ENCODE measurements at regions not wholly inside any gene's neighbourhood (a gene's known extent, or its start where the extent isn't known, plus 50 kb on each side); places are given as distances from the start of the nearest gene placed in this dataset.

DNA sequence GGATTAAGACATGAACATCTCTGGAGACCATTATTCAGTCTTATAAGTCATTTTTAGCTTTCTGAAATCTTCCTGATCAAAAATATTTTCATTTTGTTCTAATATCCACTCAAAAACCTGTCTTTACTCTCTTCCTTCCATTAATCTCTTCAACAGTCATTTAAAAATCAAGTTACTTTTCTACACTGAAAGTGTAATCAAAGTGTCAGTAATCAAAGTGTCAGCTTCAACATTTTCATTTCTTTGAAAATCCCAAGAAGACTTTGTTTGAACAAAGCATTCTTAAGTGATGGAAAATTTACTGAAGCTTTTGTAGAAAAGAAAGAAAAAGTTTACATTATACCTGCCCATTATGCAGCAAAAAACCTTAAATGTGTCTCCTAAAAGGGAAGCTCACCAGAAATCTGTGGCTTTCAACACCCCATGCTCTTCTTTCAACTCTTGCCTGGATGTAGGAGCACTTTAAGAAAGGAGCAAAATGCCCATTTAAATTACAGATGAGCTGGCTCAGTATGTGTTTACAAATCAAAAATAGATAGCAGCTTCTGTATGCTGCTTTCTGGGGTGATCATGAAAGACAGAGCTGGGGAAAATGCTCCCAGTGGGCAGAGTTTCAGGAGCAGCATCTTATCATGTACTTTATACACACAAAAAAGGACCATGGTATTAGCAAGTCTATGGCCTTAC is 260.8 kb upstream of the NCAM2 start:
- peaks cover 4% of the 10 kb centered on the region for H3K9me3 ChIP-seq (ENCODE audit: control insufficient read depth, low read length)
- Mint-ChIP-seq H3K27me3 (ENCODE audit: insufficient read depth) (no peaks in the 10 kb centered on the region), H3K4me1 (peaks cover 16% of the 10 kb centered on the region), H3K36me3 (ENCODE audit: low read depth) (no peaks in the 10 kb centered on the region), H3K9me3 (no peaks in the 10 kb centered on the region), H3K4me3 (no peak overlapping the region), H3K27ac (no peak overlapping the region)
- no peak overlapping the region for H3K27ac ChIP-seq (ENCODE audit: low read depth, low read length)
- peaks cover 5% of the 10 kb centered on the region for H3K4me1 ChIP-seq (ENCODE audit: control insufficient read depth, insufficient read depth, low read length)
- H3K9ac ChIP-seq (ENCODE audit: extremely low read depth, low read length, poor library complexity, severe bottlenecking) = no peak overlapping the region
- H3K4me3 ChIP-seq (ENCODE audit: low read length) = peak overlapping the region; percentile 19
- TF ChIP-seq, protein P1, sequence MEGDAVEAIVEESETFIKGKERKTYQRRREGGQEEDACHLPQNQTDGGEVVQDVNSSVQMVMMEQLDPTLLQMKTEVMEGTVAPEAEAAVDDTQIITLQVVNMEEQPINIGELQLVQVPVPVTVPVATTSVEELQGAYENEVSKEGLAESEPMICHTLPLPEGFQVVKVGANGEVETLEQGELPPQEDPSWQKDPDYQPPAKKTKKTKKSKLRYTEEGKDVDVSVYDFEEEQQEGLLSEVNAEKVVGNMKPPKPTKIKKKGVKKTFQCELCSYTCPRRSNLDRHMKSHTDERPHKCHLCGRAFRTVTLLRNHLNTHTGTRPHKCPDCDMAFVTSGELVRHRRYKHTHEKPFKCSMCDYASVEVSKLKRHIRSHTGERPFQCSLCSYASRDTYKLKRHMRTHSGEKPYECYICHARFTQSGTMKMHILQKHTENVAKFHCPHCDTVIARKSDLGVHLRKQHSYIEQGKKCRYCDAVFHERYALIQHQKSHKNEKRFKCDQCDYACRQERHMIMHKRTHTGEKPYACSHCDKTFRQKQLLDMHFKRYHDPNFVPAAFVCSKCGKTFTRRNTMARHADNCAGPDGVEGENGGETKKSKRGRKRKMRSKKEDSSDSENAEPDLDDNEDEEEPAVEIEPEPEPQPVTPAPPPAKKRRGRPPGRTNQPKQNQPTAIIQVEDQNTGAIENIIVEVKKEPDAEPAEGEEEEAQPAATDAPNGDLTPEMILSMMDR (conservative IDR thresholded peaks at IDR 0.05) = no peak
- no peaks in the 10 kb centered on the region for H3K27me3 ChIP-seq (ENCODE audit: control insufficient read depth, insufficient read depth, low read length, poor library complexity, severe bottlenecking)
- no peaks in the 10 kb centered on the region for H3K36me3 ChIP-seq (ENCODE audit: control insufficient read depth, insufficient read depth, low read length)
- DNase-seq = no peak

DNA sequence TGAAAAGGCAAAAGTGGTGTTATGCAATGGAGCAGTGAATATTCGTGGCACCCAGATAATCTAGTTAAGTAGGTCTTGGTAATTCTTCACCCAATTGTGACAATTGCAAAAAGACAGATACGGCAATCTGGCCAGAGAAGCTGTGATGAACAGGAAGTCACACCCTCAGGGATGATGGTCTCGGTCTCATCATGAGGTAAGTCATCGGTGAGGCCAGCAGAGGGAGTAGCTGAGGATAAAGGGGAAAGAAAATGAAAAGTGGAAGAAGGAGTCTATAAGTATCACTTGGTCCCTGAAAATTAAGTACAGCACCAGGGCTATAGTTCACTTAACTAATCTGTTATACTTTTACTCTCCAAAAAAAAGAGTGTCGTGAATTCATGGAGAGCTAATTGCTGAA is 258.8 kb upstream of the NCAM2 start:
- H3K4me1 ChIP-seq (ENCODE audit: control insufficient read depth, insufficient read depth, low read length) = peaks cover 5% of the 10 kb centered on the region
- no peaks in the 10 kb centered on the region for H3K27me3 ChIP-seq (ENCODE audit: control insufficient read depth, insufficient read depth, low read length, poor library complexity, severe bottlenecking)
- TF ChIP-seq, protein P1 (conservative IDR thresholded peaks at IDR 0.05) = peak; percentile 73
- Mint-ChIP-seq H3K27ac (no peak overlapping the region), H3K36me3 (ENCODE audit: low read depth) (no peaks in the 10 kb centered on the region), H3K4me1 (peaks cover 16% of the 10 kb centered on the region), H3K4me3 (no peak overlapping the region), H3K9me3 (no peaks in the 10 kb centered on the region), H3K27me3 (ENCODE audit: insufficient read depth) (no peaks in the 10 kb centered on the region)
- DNase-seq = peak; percentile 75
- no peaks in the 10 kb centered on the region for H3K36me3 ChIP-seq (ENCODE audit: control insufficient read depth, insufficient read depth, low read length)
- no peak overlapping the region for H3K4me3 ChIP-seq (ENCODE audit: low read length)
- peaks cover 4% of the 10 kb centered on the region for H3K9me3 ChIP-seq (ENCODE audit: control insufficient read depth, low read length)
- no peak overlapping the region for H3K27ac ChIP-seq (ENCODE audit: low read depth, low read length)
- no peak overlapping the region for H3K9ac ChIP-seq (ENCODE audit: extremely low read depth, low read length, poor library complexity, severe bottlenecking)
- WGBS, 2 experiments (ENCODE audit: insufficient coverage in 1 of 2, insufficient read length in 1 of 2) = 91 to 92% methylated on average over 3 to 5 of the region's 5 CpGs

DNA sequence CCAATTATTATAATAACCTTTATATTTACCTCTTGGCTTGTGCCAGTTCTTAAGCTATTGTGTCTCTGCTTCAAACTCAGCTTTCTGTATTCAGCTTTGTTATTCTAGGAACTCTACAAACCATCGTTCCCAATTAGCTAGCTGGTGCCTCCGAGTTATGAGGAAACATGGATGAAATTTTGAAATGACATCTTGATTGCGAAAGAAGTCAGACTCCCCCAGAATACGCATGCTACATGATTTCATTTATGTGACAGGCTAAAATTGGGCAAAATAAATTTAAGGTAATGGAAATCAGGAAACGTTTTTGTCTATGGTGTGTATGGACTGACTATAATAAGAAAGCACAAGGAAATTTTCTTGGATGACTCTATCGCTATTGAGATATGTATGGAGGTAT is 256.8 kb upstream of the NCAM2 start:
- H3K4me1 Mint-ChIP-seq = peaks cover 13% of the 10 kb centered on the region
- Histone ChIP-seq H3K27ac (ENCODE audit: low read depth, low read length) (no peak overlapping the region), H3K9ac (ENCODE audit: extremely low read depth, low read length, poor library complexity, severe bottlenecking) (no peak overlapping the region), H3K36me3 (ENCODE audit: control insufficient read depth, insufficient read depth, low read length) (no peaks in the 10 kb centered on the region), H3K4me1 (ENCODE audit: control insufficient read depth, insufficient read depth, low read length) (peaks cover 5% of the 10 kb centered on the region), H3K4me3 (ENCODE audit: low read length) (no peak overlapping the region), H3K9me3 (ENCODE audit: control insufficient read depth, low read length) (peaks cover 4% of the 10 kb centered on the region), H3K27me3 (ENCODE audit: control insufficient read depth, insufficient read depth, low read length, poor library complexity, severe bottlenecking) (no peaks in the 10 kb centered on the region)
- no peak for DNase-seq
- whole genome bisulfite sequencing, 2 experiments (ENCODE audit: insufficient coverage in 1 of 2, insufficient read length in 1 of 2) = 91 to 97% methylated on average over 5 to 6 of the region's 6 CpGs
- no peaks in the 10 kb centered on the region for H3K27me3 Mint-ChIP-seq (ENCODE audit: insufficient read depth)
- H3K36me3 Mint-ChIP-seq (ENCODE audit: low read depth) = no peaks in the 10 kb centered on the region
- TF ChIP-seq, protein P1 (conservative IDR thresholded peaks at IDR 0.05) = no peak
- no peaks in the 10 kb centered on the region for H3K9me3 Mint-ChIP-seq
- H3K27ac Mint-ChIP-seq = no peak overlapping the region
- no peak overlapping the region for H3K4me3 Mint-ChIP-seq

Measured in endodermal cell (in vitro differentiated cells).